HFFc6 (cell line): ENCODE measurements at regions not wholly inside any gene's neighbourhood (a gene's known extent, or its start where the extent isn't known, plus 50 kb on each side); places are given as distances from the start of the nearest gene placed in this dataset.

Experiments used
- DNase-seq: peaks from one replicate; pipeline ENCODE4 v3.0.0-alpha.2; 2018
- H3K27ac Mint-ChIP-seq: 2 replicates; pipeline ENCODE4 v1.8.0; 2020; ENCODE audit warnings: mild to moderate bottlenecking, mixed read lengths
- H3K27me3 Mint-ChIP-seq: 2 replicates; pipeline ENCODE4 v1.8.0; 2021; ENCODE audit warnings: mild to moderate bottlenecking, moderate library complexity, mixed read lengths; ENCODE audit not compliant: insufficient read depth
- H3K36me3 Mint-ChIP-seq: 2 replicates; pipeline ENCODE4 v1.8.0; 2021; ENCODE audit warnings: low read depth, mixed read lengths
- H3K4me1 Mint-ChIP-seq: 2 replicates; pipeline ENCODE4 v1.8.0; 2020; ENCODE audit warnings: low read depth, mixed read lengths
- H3K4me3 Mint-ChIP-seq: 2 replicates; pipeline ENCODE4 v1.8.0; 2020; ENCODE audit warnings: mild to moderate bottlenecking, moderate library complexity, mixed read lengths
- H3K9me3 Mint-ChIP-seq: 2 replicates; pipeline ENCODE4 v1.8.0; 2020; ENCODE audit warnings: mild to moderate bottlenecking, mixed read lengths
- CTCF ChIP-seq: fragments of 200-600 bp; sonication (generic); IDR thresholded peaks from 2 replicates; pipeline ENCODE4 v1.5.0; 2021; ENCODE audit warnings: antibody characterized with exemption, mild to moderate bottlenecking

GRCh38 chr6:147633191-147633590 is 124.7 kb downstream of the SAMD5 start:
- no peak overlapping the region for H3K27ac Mint-ChIP-seq
- no peak overlapping the region for H3K4me3 Mint-ChIP-seq
- no peak for TF ChIP-seq CTCF

GRCh38 chr6:147637620-147638195 is 129.2 kb downstream of the SAMD5 start:
- no peak for DNase-seq
- H3K4me3 Mint-ChIP-seq = no peak overlapping the region

More at GRCh38 chr6:147633191-147633590, 124.7 kb downstream of the SAMD5 start:
- Mint-ChIP-seq H3K27me3 (no peaks in the 10 kb centered on the region), H3K4me1 (no peaks in the 10 kb centered on the region), H3K9me3 (peaks cover 27% of the 10 kb centered on the region), H3K36me3 (no peaks in the 10 kb centered on the region; the same call in 1 of the 2 replicates)
- DNase-seq = no peak

DNA sequence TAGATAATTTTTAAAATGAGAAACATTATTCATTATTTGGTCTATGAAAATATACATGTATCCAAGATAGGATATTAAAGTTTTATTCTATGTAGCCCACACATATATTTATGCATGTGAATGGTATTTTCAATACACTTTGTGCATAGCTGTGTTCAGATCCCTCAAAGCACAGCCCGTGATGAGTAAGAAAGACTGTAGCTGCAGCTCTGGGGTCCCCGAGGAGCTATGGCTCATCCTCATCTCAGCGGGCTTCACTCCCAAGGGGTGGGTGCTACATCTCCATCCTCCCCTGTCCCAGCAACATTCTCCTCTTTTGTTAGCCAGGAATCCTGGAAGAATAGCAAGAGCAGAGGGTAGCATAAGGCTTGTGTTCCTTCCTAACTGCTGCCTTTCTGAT is 130.8 kb downstream of the SAMD5 start:
- Mint-ChIP-seq H3K4me3 (no peak overlapping the region), H3K9me3 (peaks cover 30% of the 10 kb centered on the region), H3K36me3 (no peaks in the 10 kb centered on the region), H3K27me3 (no peaks in the 10 kb centered on the region), H3K27ac (no peak overlapping the region), H3K4me1 (no peaks in the 10 kb centered on the region)
- DNase-seq = no peak
- no peak for TF ChIP-seq CTCF

More at GRCh38 chr6:147637620-147638195, 129.2 kb downstream of the SAMD5 start:
- no peak overlapping the region for H3K27ac Mint-ChIP-seq
- no peaks in the 10 kb centered on the region for H3K4me1 Mint-ChIP-seq
- no peak for TF ChIP-seq CTCF
- H3K9me3 Mint-ChIP-seq = peaks cover 22% of the 10 kb centered on the region
- H3K27me3 Mint-ChIP-seq = no peaks in the 10 kb centered on the region
- no peaks in the 10 kb centered on the region for H3K36me3 Mint-ChIP-seq

DNA sequence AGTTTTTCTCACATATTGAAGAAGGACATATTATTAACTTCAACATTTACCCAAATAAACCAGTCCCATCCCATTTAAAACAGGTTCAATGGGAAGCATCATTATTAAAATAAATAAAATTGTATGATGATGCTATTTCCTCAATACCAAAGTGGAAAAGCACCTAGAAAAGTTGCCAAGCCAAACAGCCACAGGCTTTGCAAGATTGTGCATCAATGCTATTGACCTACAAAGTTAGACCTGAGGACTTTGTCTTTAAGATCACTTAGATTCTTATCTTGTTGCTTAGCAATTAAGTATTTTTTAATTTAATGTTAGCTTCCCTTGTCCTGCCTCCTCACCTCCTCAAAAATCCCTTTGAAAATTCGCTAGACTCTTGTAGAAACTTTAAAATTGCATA is 132.1 kb downstream of the SAMD5 start:
- Mint-ChIP-seq H3K27me3 (no peaks in the 10 kb centered on the region), H3K9me3 (peaks cover 38% of the 10 kb centered on the region), H3K27ac (no peak overlapping the region), H3K4me3 (no peak overlapping the region), H3K36me3 (no peaks in the 10 kb centered on the region), H3K4me1 (no peaks in the 10 kb centered on the region)
- no peak for DNase-seq
- no peak for TF ChIP-seq CTCF

- Mint-ChIP-seq H3K36me3 (no peaks in the 10 kb centered on the region), H3K4me3 (no peak overlapping the region), H3K4me1 (no peaks in the 10 kb centered on the region), H3K27me3 (no peaks in the 10 kb centered on the region), H3K9me3 (peaks cover 38% of the 10 kb centered on the region), H3K27ac (no peak overlapping the region)
- TF ChIP-seq CTCF = no peak
- DNase-seq = no peak
Observed at GRCh38 chr6:147641511-147641910, 133.0 kb downstream of the SAMD5 start.

DNA sequence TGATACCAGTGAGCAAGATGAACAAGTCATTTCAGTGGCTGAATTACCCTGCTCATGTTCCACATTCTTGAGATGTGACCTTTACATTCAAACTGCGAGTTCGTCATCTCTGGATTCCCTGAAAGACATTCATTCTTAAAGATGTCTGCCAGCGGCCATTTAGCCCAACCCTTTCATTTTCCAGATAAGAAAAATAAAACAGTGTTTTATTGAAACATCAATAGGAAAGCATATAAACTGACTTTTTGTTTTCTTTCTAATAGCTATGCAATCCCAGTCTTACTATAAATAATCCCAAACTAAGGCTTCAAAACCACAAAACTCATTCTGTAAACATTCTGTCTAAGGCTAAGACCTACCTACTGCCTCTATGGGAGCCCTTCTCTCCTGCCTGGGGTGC is 134.0 kb downstream of the SAMD5 start:
- no peaks in the 10 kb centered on the region; the same call in 1 of the 2 replicates for H3K27me3 Mint-ChIP-seq
- peaks cover 38% of the 10 kb centered on the region for H3K9me3 Mint-ChIP-seq
- TF ChIP-seq CTCF = no peak
- no peak overlapping the region for H3K4me3 Mint-ChIP-seq
- DNase-seq = no peak
- H3K36me3 Mint-ChIP-seq = no peaks in the 10 kb centered on the region
- no peak overlapping the region for H3K27ac Mint-ChIP-seq
- H3K4me1 Mint-ChIP-seq = no peaks in the 10 kb centered on the region
